Erythroblast (primary cell): ENCODE measurements at regions not wholly inside any gene's neighbourhood (a gene's known extent, or its start where the extent isn't known, plus 50 kb on each side); places are given as distances from the start of the nearest gene placed in this dataset.

Experiments used
- GATA1 ChIP-seq: IDR thresholded peaks from 2 replicates; pipeline ENCODE4 v1.6.1; 2011; ENCODE audit warnings: low read depth, mild to moderate bottlenecking, control low read depth, low read length, moderate library complexity
- POLR2A ChIP-seq: IDR thresholded peaks from 2 replicates; pipeline ENCODE4 v1.6.1; 2011; ENCODE audit warnings: mild to moderate bottlenecking, low read length

GRCh38 chr2:55973673-55974072 lies 50.1 kb upstream of the EFEMP1 start:
- TF ChIP-seq POLR2A (no peak), GATA1 (no peak)
